ENCODE measurements at regions not wholly inside any gene's neighbourhood (a gene's known extent, or its start where the extent isn't known, plus 50 kb on each side); places are given as distances from the start of the nearest gene placed in this dataset.

DNA sequence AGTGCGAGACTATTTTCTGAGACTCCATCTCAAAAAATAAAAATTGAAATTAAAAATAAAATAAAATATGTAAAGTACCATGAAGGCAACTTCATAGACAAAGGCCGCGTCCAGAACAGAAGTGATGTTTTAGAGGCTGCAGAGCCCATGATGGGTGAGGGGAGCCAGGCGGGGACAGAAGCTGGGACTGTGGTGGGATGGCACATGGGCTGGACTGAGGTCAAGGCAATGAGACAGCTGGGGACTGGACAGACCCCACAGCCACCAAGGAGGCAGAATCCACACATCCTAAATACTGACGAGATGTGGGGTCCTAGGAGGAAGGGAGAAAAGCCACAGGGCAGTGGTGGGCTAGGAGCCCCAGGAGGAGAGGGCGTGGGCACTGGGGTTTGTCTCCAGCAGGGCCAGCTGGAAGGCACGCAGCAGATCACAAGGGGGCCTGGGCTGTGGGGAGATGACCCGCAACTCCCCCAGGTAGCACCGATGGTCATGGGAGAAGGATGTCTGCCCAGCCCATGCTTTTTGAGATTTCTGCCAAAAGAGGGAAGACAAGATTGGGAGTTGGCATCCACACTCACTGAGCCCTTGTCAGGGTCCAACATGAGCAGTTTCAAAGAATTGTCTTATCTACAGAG lies 74.3 kb downstream of the KCNF1 start:
- no peak for DNase-seq

DNA sequence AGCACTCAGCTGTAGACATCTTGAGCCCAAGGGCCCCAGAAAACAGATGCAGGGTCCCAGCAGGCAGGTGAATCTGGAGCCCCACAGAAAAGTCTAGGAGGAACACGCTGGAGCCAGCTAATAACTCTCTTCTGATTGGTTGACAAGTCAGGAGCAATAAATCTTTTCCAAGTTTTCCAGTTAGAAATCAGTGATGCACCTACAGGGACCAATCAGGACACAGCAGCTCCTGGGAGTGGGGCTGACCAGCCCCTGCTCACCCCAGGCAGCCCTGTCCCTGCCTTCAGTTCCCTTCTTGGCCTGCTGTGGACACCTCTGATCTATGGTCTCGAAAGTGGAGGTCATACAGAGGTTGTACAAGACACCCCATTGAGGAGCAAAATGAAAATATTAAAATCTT lies 75.7 kb downstream of the KCNF1 start:
- no peak for DNase-seq

DNA sequence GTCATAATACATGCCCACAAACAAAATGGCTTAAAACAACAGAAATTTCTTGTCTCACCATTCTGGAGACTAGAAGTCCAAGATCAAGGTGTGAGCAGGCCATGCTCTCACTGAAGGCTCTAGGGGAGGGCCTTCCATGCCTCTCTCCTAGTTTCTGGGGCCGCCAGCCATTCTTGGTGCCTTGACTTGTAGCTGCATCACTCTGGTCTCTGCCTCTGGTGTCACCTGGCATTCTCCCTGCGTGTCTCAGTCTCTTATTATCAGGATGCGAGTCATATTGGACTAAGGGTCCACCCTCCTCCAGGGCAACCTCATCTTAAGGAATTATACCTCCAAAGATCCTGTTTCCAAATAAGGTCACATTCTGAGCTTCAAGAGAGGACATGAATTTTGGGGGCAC lies 76.1 kb downstream of the KCNF1 start:
- DNase-seq, result no peak

DNA sequence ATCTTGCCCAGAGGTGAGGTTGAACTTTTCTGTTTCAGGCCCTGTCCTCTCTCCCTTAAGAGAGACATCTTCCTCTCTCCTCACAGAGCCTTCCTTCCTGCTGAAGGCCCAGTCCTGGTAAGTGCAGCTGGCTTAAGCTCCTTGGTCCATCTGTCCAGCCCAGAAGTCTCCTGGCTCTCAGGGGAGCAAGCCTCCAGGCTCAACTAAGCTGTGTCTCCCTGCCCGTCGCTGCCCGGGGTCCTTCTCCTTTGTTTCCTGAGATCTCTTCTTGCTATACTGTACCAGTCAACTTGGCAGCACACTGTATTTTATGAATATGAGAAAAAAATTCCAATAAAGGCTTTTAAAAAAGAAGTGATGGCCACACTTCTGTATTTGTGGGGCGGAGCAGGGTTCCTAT lies 77.4 kb downstream of the KCNF1 start:
- DNase-seq, result no peak

DNA sequence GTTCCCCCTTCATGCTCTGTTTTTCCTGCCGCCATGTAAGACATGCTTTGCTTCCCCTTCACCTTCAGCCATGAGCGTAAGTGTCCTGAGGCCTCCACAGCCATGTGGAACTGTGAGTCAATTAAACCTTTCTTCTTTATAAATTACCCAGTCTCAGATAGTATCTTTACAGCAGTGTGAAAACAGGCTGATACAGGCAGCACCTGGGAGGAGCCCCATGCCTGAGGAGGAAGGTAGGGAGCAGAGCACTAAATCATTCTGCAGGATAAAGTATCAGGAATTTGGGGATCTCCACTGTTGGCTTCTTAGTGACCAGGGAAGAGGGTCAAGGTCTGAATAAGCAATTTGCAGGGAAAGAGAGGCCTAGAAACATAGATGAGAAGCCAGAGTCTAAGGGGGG lies 78.0 kb downstream of the KCNF1 start:
- no peak for DNase-seq

DNA sequence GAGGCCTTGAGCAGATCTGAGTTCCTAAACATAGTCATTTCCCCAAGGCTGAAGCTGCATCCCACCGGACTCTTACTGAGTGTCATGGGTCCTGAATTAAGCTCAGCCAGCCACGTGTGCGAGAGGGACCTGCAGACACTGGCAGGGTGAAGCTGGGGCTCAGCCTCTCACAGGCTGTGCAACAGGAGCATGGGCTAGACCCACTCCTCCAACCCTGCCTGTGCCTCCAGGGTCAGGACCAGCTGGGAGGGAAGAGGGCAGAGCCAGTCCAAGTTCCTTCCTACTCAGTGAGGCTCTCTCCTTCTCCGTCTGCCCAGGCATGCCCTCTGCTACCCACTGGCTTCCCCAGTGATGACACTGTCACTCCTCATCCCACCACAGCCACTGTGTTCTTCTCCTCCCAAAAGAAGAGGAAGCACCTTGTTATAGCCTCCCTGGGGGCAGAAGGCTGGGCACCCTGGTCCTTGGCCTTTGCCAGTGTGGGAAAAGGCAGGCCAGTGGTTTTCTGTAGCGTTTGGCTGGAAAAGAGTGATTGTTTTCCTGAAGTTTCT lies 78.9 kb downstream of the KCNF1 start:
- no peak for DNase-seq

DNA sequence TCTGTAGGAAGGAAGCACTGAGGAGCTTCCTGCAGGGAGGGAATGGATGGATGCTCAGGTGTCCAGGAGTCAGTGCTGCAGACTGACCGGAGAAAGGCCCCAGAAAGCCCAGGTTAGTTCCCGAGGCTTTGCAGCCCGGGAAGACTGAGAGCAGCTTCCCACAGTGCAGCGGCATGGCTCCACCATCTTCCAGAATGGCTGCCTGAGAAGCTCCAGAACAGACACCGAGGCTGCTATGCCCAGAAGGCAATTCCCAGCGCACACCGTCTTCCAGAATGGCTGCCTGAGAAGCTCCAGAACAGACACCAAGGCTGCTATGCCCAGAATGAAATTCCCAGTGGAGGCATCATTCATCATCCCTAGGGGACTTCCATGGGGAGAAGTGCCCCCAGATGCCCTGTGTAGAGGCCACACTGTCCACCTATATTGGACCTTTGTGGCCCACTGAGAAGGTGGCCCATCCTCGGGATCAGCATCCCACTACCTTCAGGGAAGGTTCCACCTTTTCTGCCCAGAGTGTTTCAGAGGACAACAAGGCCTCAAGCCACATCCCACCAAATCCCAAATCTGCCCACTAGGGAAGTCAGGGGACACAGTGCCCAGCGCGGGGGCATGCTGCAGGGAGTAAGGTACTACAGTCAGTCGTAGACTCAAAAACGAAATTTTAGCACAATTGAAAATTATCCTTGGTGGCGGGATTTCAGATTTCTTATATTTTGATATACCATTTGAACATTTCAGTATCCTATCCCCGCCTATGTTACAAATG lies 80.5 kb downstream of the KCNF1 start:
- DNase-seq, result no peak

DNA sequence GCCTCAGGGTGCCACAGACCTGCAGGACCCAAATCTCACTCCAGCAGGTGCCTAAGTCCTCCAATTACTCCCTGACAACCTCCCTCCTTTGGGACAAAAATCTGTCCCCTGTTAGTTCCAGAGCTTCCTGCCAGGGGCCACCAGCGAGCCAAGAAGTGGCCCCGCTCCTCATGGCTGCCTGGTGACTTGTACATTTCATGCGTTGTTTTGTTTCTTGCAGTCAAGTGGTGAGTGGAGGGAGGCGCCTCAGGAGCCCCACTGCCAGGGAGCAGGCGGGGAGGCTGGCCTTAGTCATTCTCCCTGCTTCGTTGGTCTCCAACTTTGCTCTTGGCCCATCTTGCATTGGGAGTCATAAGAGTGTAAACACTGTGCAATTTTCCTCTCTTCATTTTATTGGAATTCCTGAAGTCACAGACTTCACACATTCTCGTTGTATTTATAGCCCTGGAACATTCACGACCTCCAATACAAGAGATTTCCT lies 81.3 kb downstream of the KCNF1 start:
- no peak for DNase-seq

DNA sequence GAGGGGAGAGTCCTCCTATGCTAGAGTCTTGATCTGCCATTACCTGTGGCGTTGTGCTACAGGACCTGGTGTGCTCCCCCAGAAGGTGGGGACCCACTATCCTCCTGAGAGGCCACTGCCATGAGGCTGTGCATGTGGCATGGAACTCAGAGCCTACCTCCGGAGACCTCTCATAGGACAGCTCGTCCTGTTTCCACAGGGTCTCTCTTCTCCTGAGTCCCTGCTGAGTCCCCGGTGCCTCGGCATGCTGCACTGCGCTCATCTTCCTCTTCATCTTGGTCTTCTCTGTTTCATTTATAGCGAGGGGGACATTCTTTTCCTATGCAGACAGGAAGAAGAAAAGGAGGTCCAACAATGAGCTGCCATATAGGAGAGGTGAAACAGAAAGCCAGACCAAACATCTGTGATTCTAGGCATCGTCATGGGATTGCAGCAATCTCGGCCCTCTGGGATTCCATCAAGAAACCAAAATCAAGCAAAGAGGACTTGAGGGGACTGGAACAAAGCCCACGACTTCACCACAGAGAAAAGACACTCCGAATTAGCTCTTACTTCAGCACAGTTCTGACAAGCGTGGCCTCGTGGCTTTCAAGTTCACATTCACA lies 83.7 kb downstream of the KCNF1 start:
- DNase-seq, result no peak

DNA sequence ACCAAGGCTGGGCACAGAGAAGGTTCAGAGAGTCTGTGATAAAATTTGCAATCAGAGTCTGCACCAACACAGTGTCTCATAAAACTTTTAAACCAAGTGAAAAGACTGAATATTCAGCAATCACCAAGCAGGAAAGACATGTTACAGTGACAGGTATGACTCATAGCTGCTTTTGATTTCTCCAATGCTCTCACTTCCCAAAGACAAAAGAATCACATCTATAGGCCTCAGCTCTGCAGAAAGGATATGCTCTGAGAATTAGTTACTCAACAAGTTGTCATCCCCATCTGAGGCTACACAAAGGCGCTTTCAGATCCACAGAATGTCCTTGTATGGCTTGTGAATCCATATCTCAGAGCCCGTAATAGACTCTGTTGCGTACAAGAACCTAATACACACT lies 92.5 kb downstream of the KCNF1 start:
- DNase-seq, result no peak

DNA sequence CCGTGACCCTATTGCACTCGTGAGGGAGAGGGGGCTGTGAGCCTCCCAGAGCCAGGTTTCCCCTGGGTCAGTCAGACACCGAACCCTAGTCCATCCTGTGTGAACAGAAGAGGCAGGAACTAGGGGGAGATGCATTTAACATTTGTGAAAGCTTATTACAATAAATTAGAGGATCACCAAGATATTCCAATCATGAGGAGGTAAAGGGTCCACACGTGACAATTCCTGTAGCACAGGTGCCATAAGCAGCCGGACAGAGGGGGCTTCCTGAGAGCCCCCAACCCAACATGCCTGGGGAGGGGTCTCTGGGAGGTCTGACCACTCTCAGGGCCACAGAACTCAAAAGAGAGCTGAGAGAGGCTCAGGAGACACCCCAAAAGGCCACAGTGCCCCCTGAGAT lies 93.3 kb downstream of the KCNF1 start:
- no peak for DNase-seq

DNA sequence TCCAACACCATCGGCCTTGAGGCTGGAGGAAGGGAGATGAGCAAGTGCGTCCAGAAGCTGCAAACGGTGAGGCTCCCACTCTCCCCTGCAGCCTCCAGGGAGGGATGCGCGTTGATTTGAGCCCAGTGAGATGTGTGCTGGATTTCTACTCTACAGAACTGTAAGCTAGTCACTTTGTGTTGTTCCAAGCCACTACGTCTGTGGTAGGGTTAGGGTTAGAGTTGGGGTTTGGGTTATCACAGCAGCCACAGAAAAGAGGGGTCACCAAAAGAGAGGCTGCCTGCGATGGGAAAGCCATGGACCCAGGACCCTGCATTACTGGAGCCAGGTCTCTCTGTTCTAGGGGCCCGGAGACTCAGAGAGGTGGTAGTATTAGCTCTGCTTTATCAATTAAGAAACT lies 94.5 kb downstream of the KCNF1 start:
- DNase-seq, result no peak

DNA sequence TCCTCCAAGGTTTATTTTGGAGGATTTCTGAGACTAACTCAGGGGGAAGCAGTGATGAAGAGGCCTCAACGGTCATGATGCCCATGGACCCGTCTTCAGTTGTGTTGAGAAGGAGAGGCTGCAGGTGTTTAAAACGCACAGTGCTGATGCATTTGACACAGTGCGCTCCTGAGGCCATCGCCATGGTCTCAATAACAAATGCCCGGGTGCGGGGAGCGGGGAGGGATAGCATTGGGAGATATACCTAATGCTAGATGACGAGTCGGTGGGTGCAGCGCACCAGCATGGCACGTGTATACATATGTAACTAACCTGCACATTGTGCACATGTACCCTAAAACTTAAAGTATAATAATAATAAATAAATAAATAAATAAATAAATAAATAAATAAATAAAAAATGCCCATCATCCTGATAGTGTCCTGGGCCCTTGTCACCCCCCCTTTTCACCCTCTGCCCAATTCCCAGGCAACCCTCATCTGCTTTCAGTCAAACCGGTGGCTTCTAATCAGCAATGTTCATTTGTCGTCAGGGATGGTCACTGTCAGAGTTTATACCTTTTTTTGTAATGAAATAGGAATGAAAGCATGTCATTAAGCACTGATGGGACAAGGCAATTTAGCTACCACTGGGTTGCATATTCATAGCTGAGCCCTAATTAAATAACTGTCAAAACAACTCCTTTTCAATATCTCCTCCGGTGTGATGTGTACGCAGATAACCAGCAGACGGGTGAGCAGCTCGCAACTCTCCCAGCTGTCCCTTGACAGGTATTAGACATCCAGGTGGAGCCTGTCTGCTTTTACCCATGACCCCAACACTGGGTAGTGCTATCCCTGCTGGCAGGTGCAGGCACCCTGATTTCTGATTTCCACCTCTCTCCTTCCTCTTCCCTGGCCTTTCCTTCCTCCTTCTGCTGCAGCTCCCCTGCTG lies 95.9 kb downstream of the KCNF1 start:
- no peak for DNase-seq

DNA sequence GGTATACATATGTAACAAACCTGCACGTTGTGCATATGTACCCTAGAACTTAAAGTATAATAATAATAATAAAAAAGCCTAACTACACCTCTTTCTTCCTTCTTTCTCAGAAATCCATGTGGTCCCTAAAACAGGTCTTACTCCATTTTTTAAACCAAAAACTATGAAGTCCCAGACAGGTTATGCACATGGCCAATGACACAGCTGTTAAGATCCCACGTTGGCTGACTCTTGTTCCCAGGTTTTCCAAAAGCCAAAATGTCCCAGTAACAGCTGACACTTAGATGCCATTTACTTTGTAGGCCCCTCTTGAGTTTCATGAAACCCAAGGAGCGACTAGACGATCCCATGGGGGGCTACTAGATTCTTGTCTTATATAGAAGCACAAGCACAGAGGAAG lies 97.0 kb downstream of the KCNF1 start:
- no peak for DNase-seq

DNA sequence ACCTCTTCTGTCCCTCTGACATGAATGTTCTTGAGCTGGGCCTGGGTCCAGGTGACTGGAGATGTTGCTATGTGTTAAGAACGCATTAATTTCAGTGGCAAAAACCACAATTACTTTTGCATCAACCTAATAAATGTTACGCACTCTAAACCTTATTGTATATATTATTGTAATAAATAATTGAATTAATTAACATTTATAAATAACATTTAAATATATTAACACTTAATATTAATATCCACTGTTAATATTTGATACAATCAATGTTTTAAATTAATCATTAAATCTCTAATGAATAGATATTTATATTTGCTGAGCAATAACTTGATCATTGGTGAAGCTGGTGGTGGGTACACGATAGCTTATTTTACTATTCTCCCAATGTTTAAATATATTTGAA lies 97.4 kb downstream of the KCNF1 start:
- no peak for DNase-seq

DNA sequence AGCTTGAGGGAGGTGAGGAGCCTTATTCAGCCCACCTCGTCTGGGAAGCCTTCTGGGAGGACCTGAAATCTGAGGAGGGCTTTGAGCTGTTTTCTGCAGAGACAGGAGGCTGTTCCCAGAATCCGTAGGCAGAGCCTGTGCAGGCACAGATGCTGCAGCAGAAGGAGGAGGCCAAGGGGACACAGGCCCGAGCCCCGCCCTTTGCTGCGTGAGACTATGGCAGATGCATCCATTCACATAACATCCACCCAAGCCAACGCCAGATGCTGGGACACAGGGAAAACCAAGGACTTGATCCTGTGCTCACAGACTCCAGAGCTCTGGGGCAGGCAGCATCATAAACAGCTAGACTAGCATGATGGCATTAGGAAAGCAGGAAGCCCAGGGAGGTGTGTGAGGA lies 98.2 kb downstream of the KCNF1 start:
- no peak for DNase-seq

DNA sequence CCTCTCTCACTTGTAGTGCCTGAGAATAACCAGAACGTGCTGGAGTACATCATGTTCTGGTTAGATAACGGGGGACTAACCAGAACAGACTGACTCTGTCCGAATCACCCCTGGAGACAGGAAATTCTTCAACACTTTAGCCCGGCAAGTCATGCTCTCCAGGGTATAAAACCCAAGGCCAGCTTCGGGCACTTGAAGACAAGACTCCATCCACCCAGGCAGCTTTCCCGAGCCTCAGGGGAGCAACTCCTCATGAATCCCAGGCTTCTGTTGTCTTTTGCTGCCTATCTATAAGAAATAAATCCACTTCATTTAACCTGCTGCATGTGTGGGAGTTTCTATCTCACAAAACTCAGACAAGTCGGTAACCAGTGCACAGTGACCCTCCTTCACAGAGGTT lies 99.6 kb downstream of the KCNF1 start:
- DNase-seq, result no peak

DNA sequence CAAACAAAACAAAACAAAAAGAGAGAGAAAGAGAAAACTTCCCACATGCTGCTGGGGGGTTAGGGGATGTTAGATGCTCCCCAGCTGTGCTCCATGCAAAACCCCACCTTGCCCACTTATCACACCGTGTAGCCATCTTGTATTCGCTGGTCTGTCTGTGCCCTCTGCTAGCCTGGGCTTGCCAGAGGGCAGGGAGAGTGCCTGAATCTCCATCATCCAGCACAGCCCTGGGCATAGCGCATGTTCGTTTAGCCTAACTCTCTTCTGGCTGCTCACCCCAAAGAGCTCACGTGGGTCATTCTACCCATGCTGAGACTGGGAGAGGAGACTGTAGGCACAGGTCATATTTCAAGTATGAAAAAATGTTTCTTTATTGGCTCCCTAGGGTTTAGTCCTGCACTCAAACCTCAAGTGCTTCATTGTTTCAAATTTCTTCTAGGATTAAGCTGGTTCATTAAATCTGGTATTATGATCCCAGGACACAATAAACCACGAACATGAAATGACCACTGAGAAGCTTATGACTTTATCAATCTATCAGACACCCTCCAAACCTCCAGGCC lies 100.5 kb downstream of the KCNF1 start:
- no peak for DNase-seq

DNA sequence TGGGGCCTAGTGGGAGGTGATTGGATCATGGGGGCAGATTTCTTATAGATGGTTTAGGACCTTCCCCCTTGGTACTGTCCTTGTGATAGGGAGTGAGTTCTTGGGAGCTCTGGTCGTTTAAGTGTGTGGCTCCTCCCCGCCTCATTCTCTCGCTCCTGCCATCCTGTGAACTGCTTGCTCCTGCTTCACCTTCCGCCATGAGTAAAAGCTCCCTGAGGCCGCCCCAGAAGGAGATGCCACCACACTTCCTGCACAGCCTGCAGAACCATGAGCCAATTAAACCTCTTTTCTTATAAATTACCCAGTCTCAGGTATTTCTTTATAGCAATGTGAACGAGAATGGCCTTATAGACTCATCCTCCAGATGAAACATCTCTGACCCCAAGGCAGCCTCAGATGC lies 101.5 kb downstream of the KCNF1 start:
- DNase-seq, result no peak

DNA sequence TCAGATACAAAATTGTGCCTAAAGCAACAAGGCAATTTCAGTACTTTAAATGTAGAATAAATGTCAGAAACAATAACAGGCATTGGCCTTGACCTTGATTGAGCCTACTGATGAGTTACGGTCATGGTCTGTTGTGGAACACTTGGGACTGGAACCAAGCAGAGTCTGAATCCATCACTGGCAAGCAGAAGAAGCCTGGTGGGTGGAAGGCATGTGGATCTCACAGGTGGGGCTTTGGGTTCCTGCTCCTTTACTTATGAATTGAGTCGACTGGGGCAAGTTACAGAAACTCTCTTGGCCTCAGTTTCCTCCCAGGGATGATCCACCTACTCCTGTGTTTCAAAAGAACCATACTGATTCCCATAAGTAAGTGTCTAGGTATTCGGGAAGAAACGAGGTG lies 102.3 kb downstream of the KCNF1 start:
- no peak for DNase-seq

DNA sequence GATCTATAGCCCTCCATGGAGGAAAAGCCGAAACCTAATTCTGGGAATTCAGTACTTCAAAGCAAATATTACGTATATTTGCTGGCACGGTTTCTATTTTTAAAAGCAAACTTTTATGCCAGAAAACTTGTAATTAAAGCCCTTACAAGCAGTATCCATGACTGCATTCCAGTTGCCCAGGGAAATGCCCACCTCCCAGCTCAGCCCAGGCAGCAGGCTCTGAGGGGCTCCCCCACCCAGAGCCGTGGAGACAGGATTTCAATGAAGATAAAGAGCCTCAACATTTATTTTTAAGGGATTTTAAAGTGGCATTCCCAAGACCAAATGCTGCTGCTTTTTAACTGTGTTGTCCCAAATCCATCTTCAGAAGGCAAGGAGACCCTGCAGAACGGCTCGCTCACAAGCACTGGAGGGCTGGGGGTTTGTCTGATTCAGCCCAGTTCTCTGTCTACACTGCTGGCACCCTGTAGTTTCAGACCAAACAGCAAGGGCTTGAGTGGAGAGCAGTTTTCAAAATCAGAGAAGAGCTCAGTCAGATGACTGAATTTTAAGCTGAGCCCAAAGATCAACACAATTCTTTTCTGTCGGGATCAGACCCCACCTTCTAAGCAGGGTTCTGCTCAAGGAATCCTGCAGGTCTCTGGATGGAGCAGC lies 105.1 kb downstream of the KCNF1 start:
- DNase-seq, result no peak

DNA sequence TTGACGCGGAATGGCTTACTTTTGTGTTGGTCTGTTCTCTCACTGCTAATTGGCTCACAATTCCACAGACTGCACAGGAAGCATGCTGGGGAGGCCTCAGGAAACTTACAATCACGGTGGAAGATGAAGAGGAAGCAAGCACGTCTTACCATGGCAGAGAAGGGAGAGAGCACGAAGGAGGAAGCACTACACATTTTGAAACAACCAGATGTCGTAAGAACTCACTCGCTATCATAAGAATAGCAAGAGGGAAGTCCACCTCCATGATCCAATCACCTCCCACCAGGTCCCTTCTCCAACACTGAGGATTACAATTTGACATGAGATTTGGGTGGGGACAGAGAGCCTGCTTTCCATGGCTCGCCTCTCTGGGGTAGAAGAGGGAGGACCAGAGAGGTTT lies 106.2 kb downstream of the KCNF1 start:
- DNase-seq, result no peak
